HepG2 (cell line): ENCODE measurements at regions not wholly inside any gene's neighbourhood (a gene's known extent, or its start where the extent isn't known, plus 50 kb on each side); places are given as distances from the start of the nearest gene placed in this dataset.

Source experiments
- ATAC-seq: fragments of 200-7000 bp; cut with Tn5 transposase; 3 replicates; pipeline ENCODE4 v1.9.1; 2020; ENCODE audit warnings: mild to moderate bottlenecking, moderate library complexity
- BruUV-seq: library from RNA; stranded (reverse); fragments of 400-500 nt; replicated peaks from 2 replicates; lab custom pipeline; 2021; lab: Mats Ljungman, UMichigan
- CTCF ChIA-PET: fragments of 300-600 bp; formaldehyde crosslinking; extraction: SDS; loops from one replicate; lab custom pipeline; 2021; ENCODE audit warnings: low total read pairs, inconsistent platforms, low intra/inter-chr PET ratio; lab: Yijun Ruan, JAX
- POLR2A ChIA-PET: fragments of 350-600 bp; sonication (Branson Sonifier 250); formaldehyde crosslinking; loops from one replicate; lab custom pipeline; 2020; ENCODE audit warnings: antibody characterized with exemption, inconsistent platforms; lab: Yijun Ruan, JAX
- DNase-seq: peaks from one replicate; pipeline ENCODE4 v3.0.0-alpha.2; 2015; ENCODE audit warnings: low spot score
- FAIRE-seq: peaks from 3 replicates; lab custom pipeline; 2011; peaks lifted over from hg19 to GRCh38; lab: Jason Lieb, UNC
- H2AFZ ChIP-seq: one replicate; pipeline ENCODE4 v1.6.1; 2011; ENCODE audit warnings: low read length, inconsistent platforms
- H3K27ac ChIP-seq: fragments of 300-600 bp; 3 replicates; pipeline ENCODE4 v1.8.0; 2011; ENCODE audit warnings: mixed run types, mild to moderate bottlenecking, mixed read lengths, low read length, inconsistent platforms; ENCODE audit not compliant: insufficient read depth; ENCODE audit errors: extremely low read length
- H3K27me3 ChIP-seq, 2 experiments: fragments of 200-600 bp in 1 of 2; 2 replicates in 1 of 2; 3 replicates in 1 of 2; pipeline versions ENCODE4 v1.6.0 to v1.8.0; 2011; ENCODE audit warnings: low read length in 2 of 2, mild to moderate bottlenecking in 2 of 2, moderate library complexity in 2 of 2, inconsistent platforms in 1 of 2; ENCODE audit not compliant: insufficient read depth in 2 of 2, control insufficient read depth in 1 of 2
- H3K36me3 ChIP-seq, 2 experiments: fragments of 200-600 bp in 1 of 2; replicated peaks in 1 of 2; 2 replicates in 1 of 2; 3 replicates in 1 of 2; pipeline versions ENCODE4 v1.5.1 to v1.8.0; 2011; ENCODE audit warnings: low read length in 2 of 2, inconsistent platforms in 1 of 2; ENCODE audit not compliant: insufficient read depth in 2 of 2, control insufficient read depth in 1 of 2
- H3K4me1 ChIP-seq: 2 replicates; pipeline ENCODE4 v1.5.1; 2012; ENCODE audit warnings: low read length, inconsistent platforms; ENCODE audit not compliant: insufficient read depth
- H3K4me2 ChIP-seq: 2 replicates; pipeline ENCODE4 v1.6.0; 2011; ENCODE audit warnings: low read depth, low read length, inconsistent platforms
- H3K4me3 ChIP-seq, 3 experiments: fragments of 200-600 bp in 1 of 3; sonication (generic), shearing (Covaris generic) in 1 of 3; replicated peaks in 1 of 3; 2 replicates each; pipeline ENCODE4 v1.5.1; 2011 to 2016; ENCODE audit warnings: low read length in 3 of 3, inconsistent platforms in 2 of 3, low read depth in 2 of 3, mild to moderate bottlenecking in 2 of 3, control low read depth in 1 of 3, mixed read lengths in 1 of 3; ENCODE audit not compliant: insufficient read depth in 1 of 3
- H3K79me2 ChIP-seq: one replicate; pipeline ENCODE4 v1.6.1; 2011; ENCODE audit warnings: low read length, inconsistent platforms; ENCODE audit not compliant: insufficient read depth
- H3K9ac ChIP-seq: 2 replicates; pipeline ENCODE4 v1.6.0; 2011; ENCODE audit warnings: mild to moderate bottlenecking, low read depth, low read length, inconsistent platforms; ENCODE audit not compliant: insufficient read depth
- H3K9me3 ChIP-seq: 2 replicates; pipeline ENCODE4 v1.5.1; 2012; ENCODE audit warnings: mild to moderate bottlenecking, low read length
- H4K20me1 ChIP-seq: 2 replicates; pipeline ENCODE4 v1.6.0; 2011; ENCODE audit warnings: inconsistent platforms, mild to moderate bottlenecking, low read length, moderate library complexity; ENCODE audit not compliant: insufficient read depth
- ISL2 ChIP-seq: sonication (generic); formaldehyde crosslinking; IDR thresholded peaks from 2 replicates; pipeline ENCODE4 v1.5.0; 2020; ENCODE audit warnings: missing genetic modification reagents
- MXD1 ChIP-seq: sonication (generic); formaldehyde crosslinking; IDR thresholded peaks from 2 replicates; pipeline ENCODE4 v1.4.0; 2020; ENCODE audit warnings: mild to moderate bottlenecking, missing genetic modification reagents
- NCOA1 ChIP-seq: sonication (generic); formaldehyde crosslinking; IDR thresholded peaks from 2 replicates; pipeline ENCODE4 v1.9.0; 2021; ENCODE audit warnings: missing genetic modification reagents
- NR2F1 ChIP-seq, 2 experiments: fragments of 450-650 bp in 1 of 2; formaldehyde crosslinking in 1 of 2; IDR thresholded peaks; 2 replicates each; pipeline versions ENCODE4 v1.5.0 to v1.6.1; 2016 to 2020; ENCODE audit warnings: mild to moderate bottlenecking in 1 of 2, missing compliant biosample characterization in 1 of 2, missing genetic modification reagents in 1 of 2, moderate library complexity in 1 of 2
- PHF20 ChIP-seq: sonication (generic); formaldehyde crosslinking; IDR thresholded peaks from 2 replicates; pipeline ENCODE4 v1.5.0; 2020; ENCODE audit warnings: mild to moderate bottlenecking, missing genetic modification reagents
- SAP130 ChIP-seq: IDR thresholded peaks from 2 replicates; pipeline ENCODE4 v1.6.1; 2016; ENCODE audit warnings: low read depth
- SOX5 ChIP-seq: IDR thresholded peaks from 2 replicates; pipeline ENCODE4 v1.6.1; 2016; ENCODE audit warnings: borderline replicate concordance
- TARDBP ChIP-seq: sonication (generic); formaldehyde crosslinking; IDR thresholded peaks from 2 replicates; pipeline ENCODE4 v1.8.0; 2022; ENCODE audit warnings: mild to moderate bottlenecking, missing genetic modification reagents
- XRCC5 ChIP-seq: fragments of 200-400 bp; formaldehyde crosslinking; optimal IDR thresholded peaks from 2 replicates; pipeline ENCODE3; 2017; ENCODE audit warnings: mild to moderate bottlenecking, low read length
- ZBTB1 ChIP-seq: sonication (generic); formaldehyde crosslinking; IDR thresholded peaks from 2 replicates; pipeline ENCODE4 v1.4.0; 2020; ENCODE audit warnings: missing genetic modification reagents, borderline replicate concordance
- ZBTB38 ChIP-seq: sonication (generic); formaldehyde crosslinking; IDR thresholded peaks from 2 replicates; pipeline ENCODE4 v1.5.1; 2020; ENCODE audit warnings: mild to moderate bottlenecking, missing genetic modification reagents
- ZFP41 ChIP-seq: sonication (generic); formaldehyde crosslinking; IDR thresholded peaks from 2 replicates; pipeline ENCODE4 v1.4.0; 2020; ENCODE audit warnings: mild to moderate bottlenecking, missing genetic modification reagents, borderline replicate concordance
- ZNF275 ChIP-seq: sonication (generic); formaldehyde crosslinking; IDR thresholded peaks from 2 replicates; pipeline ENCODE4 v1.8.0; 2022; ENCODE audit warnings: missing genetic modification reagents, mild to moderate bottlenecking, inconsistent platforms, borderline replicate concordance
- ZNF3 ChIP-seq: IDR thresholded peaks from 2 replicates; pipeline ENCODE4 v1.7.0; 2017; ENCODE audit warnings: inconsistent platforms
- ZNF557 ChIP-seq: sonication (generic); formaldehyde crosslinking; IDR thresholded peaks from 2 replicates; pipeline ENCODE4 v1.4.0; 2020; ENCODE audit warnings: missing genetic modification reagents
- ZNF891 ChIP-seq: sonication (generic); formaldehyde crosslinking; IDR thresholded peaks from 2 replicates; pipeline ENCODE4 v1.5.0; 2020; ENCODE audit warnings: mild to moderate bottlenecking, missing genetic modification reagents
- ZSCAN21 ChIP-seq: sonication (generic); formaldehyde crosslinking; IDR thresholded peaks from 2 replicates; pipeline ENCODE4 v1.8.0; 2022; ENCODE audit warnings: mild to moderate bottlenecking, missing genetic modification reagents, moderate library complexity, borderline replicate concordance
- WGBS: methylation state at CpG from one replicate; pipeline ENCODE4 v1.1.6; 2017; ENCODE audit warnings: low lambda C conversion rate; 5-methylcytosine and 5-hydroxymethylcytosine counted together
- in situ Hi-C: cut with HindIII; loops from 2 replicates; pipeline ENCODE4 v1.10.0; 2017; ENCODE audit warnings: low pct_unique_long_range_greater_than_20kb; ENCODE audit not compliant: extremely low pct_ligation_motif_present
- intact Hi-C: fragments of 100-400 bp; cut with micrococcal nuclease; formaldehyde crosslinking; loops from one replicate; pipeline ENCODE4 v1.10.0; 2022; ENCODE audit not compliant: unreplicated experiment
- TF ChIP-seq, protein P1 (sequence below): IDR thresholded peaks from 2 replicates; pipeline ENCODE4 v1.6.1; 2016; ENCODE audit warnings: missing compliant biosample characterization, missing genetic modification reagents, borderline replicate concordance
- TF ChIP-seq, protein P2 (sequence below): sonication (generic); formaldehyde crosslinking; IDR thresholded peaks from 2 replicates; pipeline ENCODE4 v1.8.0; 2022; ENCODE audit warnings: missing genetic modification reagents, low read depth, mild to moderate bottlenecking, borderline replicate concordance

GRCh38 chr11:19321351-19321750 lies 80.6 kb upstream of the E2F8 start:
- ATAC-seq (no peak), FAIRE-seq (no peak), DNase-seq (no peak)
- Histone ChIP-seq H3K9ac (no peak overlapping the region), H4K20me1 (no peaks in the 10 kb centered on the region), H3K36me3 (no peaks in the 10 kb centered on the region), H3K79me2 (no peaks in the 10 kb centered on the region), H2AFZ (no peak overlapping the region), H3K9me3 (no peaks in the 10 kb centered on the region), H3K27ac (no peak overlapping the region), H3K27me3 (peaks cover 2 to 6% of the 10 kb centered on the region in 2 experiments; a peak in 4 of 5 replicates), H3K4me2 (no peak overlapping the region), H3K4me1 (no peaks in the 10 kb centered on the region), H3K4me3 (no peak overlapping the region)
- TF ChIP-seq NCOA1 (CRISPR knock-in tag) (no peak), NR2F1 (CRISPR knock-in tag; IDR thresholded peaks at IDR 0.05) (no peak), ISL2 (CRISPR knock-in tag) (no peak), ZNF891 (CRISPR knock-in tag) (no peak), SAP130 (CRISPR knock-in tag) (no peak), ZNF3 (CRISPR knock-in tag) (no peak), TARDBP (CRISPR knock-in tag) (no peak), ZSCAN21 (CRISPR knock-in tag) (no peak), ZNF557 (CRISPR knock-in tag) (no peak), MXD1 (CRISPR knock-in tag) (no peak), SOX5 (CRISPR knock-in tag) (no peak), ZBTB1 (no peak), XRCC5 (no peak), ZBTB38 (CRISPR knock-in tag) (no peak), ZNF275 (CRISPR knock-in tag) (no peak), PHF20 (CRISPR knock-in tag) (no peak), ZFP41 (CRISPR knock-in tag) (no peak)
- TF ChIP-seq, protein P1, sequence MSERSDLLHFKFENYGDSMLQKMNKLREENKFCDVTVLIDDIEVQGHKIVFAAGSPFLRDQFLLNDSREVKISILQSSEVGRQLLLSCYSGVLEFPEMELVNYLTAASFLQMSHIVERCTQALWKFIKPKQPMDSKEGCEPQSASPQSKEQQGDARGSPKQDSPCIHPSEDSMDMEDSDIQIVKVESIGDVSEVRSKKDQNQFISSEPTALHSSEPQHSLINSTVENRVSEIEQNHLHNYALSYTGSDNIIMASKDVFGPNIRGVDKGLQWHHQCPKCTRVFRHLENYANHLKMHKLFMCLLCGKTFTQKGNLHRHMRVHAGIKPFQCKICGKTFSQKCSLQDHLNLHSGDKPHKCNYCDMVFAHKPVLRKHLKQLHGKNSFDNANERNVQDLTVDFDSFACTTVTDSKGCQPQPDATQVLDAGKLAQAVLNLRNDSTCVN (CRISPR knock-in tag), result no peak
- TF ChIP-seq, protein P2, sequence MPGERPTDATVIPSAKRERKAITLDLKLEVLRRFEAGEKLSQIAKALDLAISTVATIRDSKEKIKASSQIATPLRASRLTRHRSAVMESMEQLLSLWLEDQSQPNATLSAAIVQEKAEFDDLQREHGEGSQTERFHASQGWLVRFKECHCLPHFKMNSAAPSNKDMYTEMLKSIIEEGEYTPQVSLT (CRISPR knock-in tag), result no peak
- WGBS, result 19% methylated on average over 2 of the region's 2 CpGs
- intact Hi-C loops, result no loop called here
- in situ Hi-C loops, result no loop called here
- BruUV-seq, result no TSS peak
- CTCF ChIA-PET, result no interaction called here
- POLR2A ChIA-PET, result no interaction called here
